H1 (cell line): ENCODE measurements at regions not wholly inside any gene's neighbourhood (a gene's known extent, or its start where the extent isn't known, plus 50 kb on each side); places are given as distances from the start of the nearest gene placed in this dataset.

Experiments
- CTCF ChIA-PET: fragments of 300-600 bp; sonication (Branson Sonifier 250); formaldehyde crosslinking; loops from one replicate; lab custom pipeline; 2021; ENCODE audit not compliant: partially characterized antibody; lab: Charles Lee
- POLR2A ChIA-PET: fragments of 300-600 bp; sonication (Branson Sonifier 250); formaldehyde crosslinking; loops from one replicate; lab custom pipeline; 2021; ENCODE audit warnings: inconsistent platforms; ENCODE audit not compliant: partially characterized antibody; lab: Charles Lee
- DNase-seq, 2 experiments: peaks; one replicate each; pipeline versions ENCODE4 v3.0.0 to v3.0.0-alpha.2; 2010 to 2022; ENCODE audit warnings: low spot score in 2 of 2, low read depth in 1 of 2, mixed read lengths in 1 of 2
- FAIRE-seq: peaks from 2 replicates; lab custom pipeline; 2011; peaks lifted over from hg19 to GRCh38; lab: Jason Lieb, UNC
- H2AFZ ChIP-seq: 2 replicates; pipeline ENCODE4 v1.8.1; 2012; ENCODE audit warnings: low read length, inconsistent platforms
- H2AK5ac ChIP-seq: 2 replicates; pipeline ENCODE4 v1.6.1; 2013; ENCODE audit warnings: low read depth, low read length
- H2BK120ac ChIP-seq: replicated peaks from 2 replicates; pipeline ENCODE3; 2013; ENCODE audit warnings: low read depth, low read length, inconsistent platforms
- H2BK12ac ChIP-seq: 2 replicates; pipeline ENCODE4 v1.6.1; 2013; ENCODE audit warnings: low read depth, low read length
- H2BK15ac ChIP-seq: 2 replicates; pipeline ENCODE4 v1.6.1; 2013; ENCODE audit warnings: low read length
- H2BK20ac ChIP-seq: 2 replicates; pipeline ENCODE4 v1.6.1; 2013; ENCODE audit warnings: low read length
- H2BK5ac ChIP-seq: 2 replicates; pipeline ENCODE4 v1.6.1; 2013; ENCODE audit warnings: low read depth, low read length
- H3K14ac ChIP-seq: 2 replicates; pipeline ENCODE4 v1.6.1; 2013; ENCODE audit warnings: inconsistent platforms; ENCODE audit not compliant: insufficient read length
- H3K18ac ChIP-seq: 2 replicates; pipeline ENCODE4 v1.6.1; 2013; ENCODE audit warnings: low read length; ENCODE audit errors: extremely low read depth
- H3K23ac ChIP-seq: 2 replicates; pipeline ENCODE4 v1.6.1; 2013; ENCODE audit warnings: inconsistent platforms; ENCODE audit not compliant: insufficient read length
- H3K23me2 ChIP-seq: 2 replicates; pipeline ENCODE4 v1.6.1; 2013; ENCODE audit warnings: low read depth, low read length
- H3K27ac ChIP-seq: 2 replicates; pipeline ENCODE4 v1.6.1; 2011; ENCODE audit warnings: low read depth, low read length, inconsistent platforms
- H3K27me3 ChIP-seq, 4 experiments: replicated peaks in 1 of 4; 1 replicate in 1 of 4; 2 replicates in 3 of 4; pipeline versions ENCODE4 v1.6.1 to v1.8.1; 2011 to 2013; ENCODE audit warnings: low read length in 3 of 4, mild to moderate bottlenecking in 3 of 4, inconsistent platforms in 2 of 4, mixed read lengths in 2 of 4, moderate library complexity in 1 of 4; ENCODE audit not compliant: control insufficient read depth in 3 of 4, insufficient read depth in 3 of 4; ENCODE audit errors: extremely low read depth in 1 of 4
- H3K36me3 ChIP-seq, 4 experiments: 2 replicates each; pipeline versions ENCODE4 v1.6.1 to v1.8.1; 2011 to 2013; ENCODE audit warnings: mild to moderate bottlenecking in 4 of 4, low read length in 3 of 4, moderate library complexity in 2 of 4, control low read depth in 1 of 4, inconsistent platforms in 1 of 4; ENCODE audit not compliant: insufficient read depth in 4 of 4, control insufficient read depth in 2 of 4
- H3K4ac ChIP-seq: replicated peaks from 2 replicates; pipeline ENCODE3; 2013; ENCODE audit warnings: low read length, low read depth, mixed read lengths, inconsistent platforms; ENCODE audit not compliant: insufficient read length
- H3K4me1 ChIP-seq, 4 experiments: replicated peaks in 1 of 4; 1 replicate in 1 of 4; 2 replicates in 3 of 4; pipeline versions ENCODE4 v1.6.1 to v1.8.1; 2011 to 2013; ENCODE audit warnings: low read length in 3 of 4, inconsistent platforms in 2 of 4, mixed read lengths in 1 of 4; ENCODE audit not compliant: insufficient read depth in 4 of 4, control insufficient read depth in 3 of 4
- H3K4me2 ChIP-seq, 2 experiments: 2 replicates each; pipeline versions ENCODE4 v1.6.1 to v1.8.1; 2011 to 2013; ENCODE audit warnings: low read depth in 2 of 2, low read length in 2 of 2, control low read depth in 1 of 2, inconsistent platforms in 1 of 2, mild to moderate bottlenecking in 1 of 2; ENCODE audit not compliant: insufficient read depth in 1 of 2
- H3K4me3 ChIP-seq, 4 experiments: fragments of 200-600, 300-600 bp in 1 of 4; sonication (generic), shearing (Covaris generic), sonication (Bioruptor Twin) in 1 of 4; 2 replicates each; pipeline versions ENCODE4 v1.5.1 to v1.8.1; 2011 to 2016; ENCODE audit warnings: low read length in 4 of 4, low read depth in 3 of 4, control low read depth in 2 of 4, inconsistent platforms in 2 of 4, mild to moderate bottlenecking in 2 of 4, mixed read lengths in 1 of 4, moderate library complexity in 1 of 4; ENCODE audit not compliant: insufficient read depth in 2 of 4; ENCODE audit errors: extremely low read depth in 1 of 4
- H3K56ac ChIP-seq: replicated peaks from 2 replicates; pipeline ENCODE3; 2013; ENCODE audit warnings: low read depth, mild to moderate bottlenecking, mixed read lengths, low read length, inconsistent platforms; ENCODE audit not compliant: insufficient read length
- H3K79me1 ChIP-seq: 2 replicates; pipeline ENCODE4 v1.6.1; 2013; ENCODE audit warnings: low read depth, low read length, control low read depth
- H3K79me2 ChIP-seq, 2 experiments: 2 replicates each; pipeline versions ENCODE4 v1.6.1 to v1.8.1; 2012 to 2013; ENCODE audit warnings: low read length in 2 of 2, mild to moderate bottlenecking in 2 of 2, inconsistent platforms in 1 of 2; ENCODE audit not compliant: insufficient read depth in 2 of 2, control insufficient read depth in 1 of 2
- H3K9ac ChIP-seq, 4 experiments: replicated peaks in 1 of 4; 1 replicate in 1 of 4; 2 replicates in 3 of 4; pipeline versions ENCODE4 v1.6.1 to v1.8.1; 2011 to 2013; ENCODE audit warnings: low read depth in 3 of 4, low read length in 3 of 4, control low read depth in 2 of 4, mild to moderate bottlenecking in 2 of 4, moderate library complexity in 2 of 4, inconsistent platforms in 1 of 4; ENCODE audit errors: extremely low read depth in 1 of 4
- H3K9me3 ChIP-seq, 2 experiments: 2 replicates each; pipeline versions ENCODE4 v1.6.1 to v1.8.1; 2012 to 2013; ENCODE audit warnings: mild to moderate bottlenecking in 2 of 2, moderate library complexity in 2 of 2, control low read depth in 1 of 2, inconsistent platforms in 1 of 2, low read depth in 1 of 2, low read length in 1 of 2, mixed read lengths in 1 of 2; ENCODE audit not compliant: insufficient read depth in 2 of 2
- H4K20me1 ChIP-seq, 2 experiments: replicated peaks in 1 of 2; 2 replicates each; pipeline versions ENCODE3 to v1.8.1; 2011 to 2013; ENCODE audit warnings: inconsistent platforms in 2 of 2, low read length in 2 of 2, mild to moderate bottlenecking in 1 of 2; ENCODE audit not compliant: insufficient read depth in 2 of 2, control insufficient read depth in 1 of 2
- H4K5ac ChIP-seq: 2 replicates; pipeline ENCODE4 v1.6.1; 2013; ENCODE audit warnings: low read length, low read depth, mixed read lengths, inconsistent platforms; ENCODE audit not compliant: insufficient read length
- H4K8ac ChIP-seq: 2 replicates; pipeline ENCODE4 v1.8.0; 2013; ENCODE audit warnings: mild to moderate bottlenecking, moderate library complexity, low read length, inconsistent platforms; ENCODE audit not compliant: insufficient read depth; ENCODE audit errors: extremely low read depth
- H4K91ac ChIP-seq: replicated peaks from 2 replicates; pipeline ENCODE3; 2013; ENCODE audit warnings: low read length, mixed read lengths, inconsistent platforms; ENCODE audit not compliant: insufficient read length
- CBX5 ChIP-seq: fragments of 300-800, 300-1000 bp; sonication (generic); IDR thresholded peaks from 2 replicates; pipeline ENCODE4 v1.7.1; 2016; ENCODE audit warnings: antibody characterized with exemption, low read length, low read depth
- CREB1 ChIP-seq: IDR thresholded peaks from 2 replicates; pipeline ENCODE4 v1.6.1; 2012; ENCODE audit warnings: inconsistent platforms
- KDM5A ChIP-seq: fragments of 200-600 bp; IDR thresholded peaks from 2 replicates; pipeline ENCODE4 v1.7.1; 2012; ENCODE audit warnings: mild to moderate bottlenecking, low read length, inconsistent platforms, mixed read lengths
- POLR2A ChIP-seq, 2 experiments: IDR thresholded peaks; 1 replicate in 1 of 2; 2 replicates in 1 of 2; pipeline ENCODE4 v1.6.1; 2011; ENCODE audit warnings: low read depth in 2 of 2, low read length in 2 of 2, mild to moderate bottlenecking in 2 of 2; ENCODE audit errors: control extremely low read depth in 1 of 2
- RFX5 ChIP-seq: IDR thresholded peaks from 2 replicates; pipeline ENCODE4 v1.6.1; 2011; ENCODE audit warnings: low read depth, low read length, improper control_type of control experiment, borderline replicate concordance
- SIX5 ChIP-seq: IDR thresholded peaks from 2 replicates; pipeline ENCODE4 v1.6.1; 2011; ENCODE audit warnings: mild to moderate bottlenecking, low read depth, low read length
- WGBS, 2 experiments: shearing (Covaris generic) in 1 of 2; methylation state at CpG; one replicate each; pipeline versions ENCODE4 v1.1.6 to v1.1.7; 2013 to 2015; ENCODE audit warnings: low lambda C conversion rate in 2 of 2, mixed read lengths in 2 of 2, inconsistent platforms in 1 of 2, low coverage in 1 of 2, missing lambda C conversion rate in 1 of 2; ENCODE audit not compliant: insufficient replicate concordance in 2 of 2, insufficient coverage in 1 of 2, insufficient read length in 1 of 2; ENCODE audit errors: extremely low coverage in 1 of 2, missing lambda C conversion rate in 1 of 2; 5-methylcytosine and 5-hydroxymethylcytosine counted together
- TF ChIP-seq, protein P1 (sequence below): IDR thresholded peaks from 2 replicates; pipeline ENCODE4 v1.6.1; 2011; ENCODE audit warnings: low read length, improper control_type of control experiment

DNA sequence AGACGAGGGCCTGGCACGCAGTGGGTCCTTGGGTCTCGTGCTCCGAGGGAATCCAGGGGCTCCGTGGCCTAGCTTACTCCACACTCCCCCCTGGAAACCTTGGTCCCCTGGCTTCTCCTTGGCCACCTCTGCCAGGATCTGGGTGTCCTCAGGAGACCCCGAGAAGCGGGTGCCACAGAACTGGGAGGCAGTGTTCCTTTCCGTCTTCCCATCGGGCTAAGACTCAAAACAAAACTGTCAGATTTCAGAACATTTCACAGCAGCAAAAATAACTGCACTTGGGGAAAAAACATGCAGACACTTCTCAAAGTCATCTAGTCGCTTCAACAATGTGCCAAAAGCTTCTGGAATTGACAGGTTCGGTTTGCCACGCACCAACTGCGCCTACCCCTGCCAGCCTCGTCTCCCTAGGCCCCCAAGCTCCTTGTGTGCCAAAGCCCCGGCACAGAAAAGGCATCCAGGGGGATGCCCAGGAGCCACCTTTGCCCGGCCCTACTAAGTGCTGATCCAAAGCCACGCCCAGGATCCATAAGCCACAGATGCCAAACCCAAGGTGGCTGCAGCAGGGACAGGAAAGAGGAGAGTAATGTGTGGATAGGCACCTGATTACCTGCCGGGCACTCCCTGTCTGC lies 58.4 kb upstream of the DIO3 start:
- FAIRE-seq (no peak), DNase-seq (no peak)
- Histone ChIP-seq H3K14ac (no peak overlapping the region), H3K23me2 (no peaks in the 10 kb centered on the region), H2BK5ac (no peak overlapping the region), H2BK20ac (no peak overlapping the region), H3K4me2 (no peak overlapping the region), H3K4me3 (no peak overlapping the region), H2AK5ac (no peak overlapping the region), H3K18ac (no peak overlapping the region), H3K4me1 (no peaks in the 10 kb centered on the region), H2BK15ac (no peak overlapping the region), H4K20me1 (no peaks in the 10 kb centered on the region), H2BK120ac (no peak overlapping the region), H3K9ac (no peak overlapping the region), H3K56ac (no peak overlapping the region), H3K27ac (no peak overlapping the region), H4K5ac (no peak overlapping the region), H3K27me3 (no peaks in the 10 kb centered on the region; a peak in 1 of 7 replicates), H4K8ac (no peak overlapping the region), H2BK12ac (no peak overlapping the region), H4K91ac (no peak overlapping the region), H3K9me3 (peaks cover 0 to 3% of the 10 kb centered on the region in 2 experiments; a peak in 1 of 4 replicates), H3K23ac (no peak overlapping the region), H3K36me3 (no peaks in the 10 kb centered on the region), H3K79me1 (no peaks in the 10 kb centered on the region; the same call in none of the 2 replicates), H2AFZ (no peak overlapping the region), H3K4ac (no peak overlapping the region), H3K79me2 (no peaks in the 10 kb centered on the region)
- ChIA-PET CTCF (interaction anchor here (1.1 kb wide), 1 partner anchor 319 kb away, joined by 3 read pairs; no protein-coding TSS in a partner anchor), POLR2A (no interaction called here)
- WGBS, 2 experiments, result 93% methylated on average over 16 of the region's 18 CpGs; no CpG with 5 or more reads in 1 of the 2 experiments
- TF ChIP-seq, protein P1, sequence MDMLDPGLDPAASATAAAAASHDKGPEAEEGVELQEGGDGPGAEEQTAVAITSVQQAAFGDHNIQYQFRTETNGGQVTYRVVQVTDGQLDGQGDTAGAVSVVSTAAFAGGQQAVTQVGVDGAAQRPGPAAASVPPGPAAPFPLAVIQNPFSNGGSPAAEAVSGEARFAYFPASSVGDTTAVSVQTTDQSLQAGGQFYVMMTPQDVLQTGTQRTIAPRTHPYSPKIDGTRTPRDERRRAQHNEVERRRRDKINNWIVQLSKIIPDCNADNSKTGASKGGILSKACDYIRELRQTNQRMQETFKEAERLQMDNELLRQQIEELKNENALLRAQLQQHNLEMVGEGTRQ, result no peak
- TF ChIP-seq CREB1, result no peak
- TF ChIP-seq POLR2A (IDR thresholded peaks at IDR 0.05; ENCODE audit: control extremely low read depth in 1 of 2, low read depth in 2 of 2, low read length in 2 of 2), result no peak
- TF ChIP-seq SIX5, result no peak
- TF ChIP-seq CBX5, result no peak
- no peak for TF ChIP-seq RFX5
- no peak for TF ChIP-seq KDM5A
